ENCODE measurements at regions not wholly inside any gene's neighbourhood (a gene's known extent, or its start where the extent isn't known, plus 50 kb on each side); places are given as distances from the start of the nearest gene placed in this dataset.
"Not testable (repeated sequence)": the region's sequence is repeated elsewhere in the genome, so short reads cannot be mapped to it uniquely, and the experiment has no call there.

DNA sequence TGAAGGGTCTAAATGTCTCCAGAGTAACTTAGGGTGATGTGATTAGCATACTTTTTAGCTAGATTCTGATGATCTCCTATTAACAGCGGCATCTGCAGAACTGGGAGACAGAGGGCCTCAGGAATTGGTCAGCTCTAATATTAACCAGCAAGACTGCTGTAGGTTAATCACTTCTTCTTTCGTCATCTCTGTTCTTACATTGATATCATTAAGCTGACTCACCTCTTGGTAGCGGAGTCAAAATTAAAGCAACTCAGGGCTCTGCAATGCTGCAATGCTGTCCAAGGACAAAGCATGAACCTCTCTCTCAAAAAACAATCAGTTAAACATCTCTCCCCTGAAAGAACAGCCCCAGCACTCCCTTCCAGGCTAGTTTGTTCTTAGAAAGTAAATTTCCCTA, 57.5 kb upstream of the TRA2B start:
- peak; percentile 60 for DNase-seq

DNA sequence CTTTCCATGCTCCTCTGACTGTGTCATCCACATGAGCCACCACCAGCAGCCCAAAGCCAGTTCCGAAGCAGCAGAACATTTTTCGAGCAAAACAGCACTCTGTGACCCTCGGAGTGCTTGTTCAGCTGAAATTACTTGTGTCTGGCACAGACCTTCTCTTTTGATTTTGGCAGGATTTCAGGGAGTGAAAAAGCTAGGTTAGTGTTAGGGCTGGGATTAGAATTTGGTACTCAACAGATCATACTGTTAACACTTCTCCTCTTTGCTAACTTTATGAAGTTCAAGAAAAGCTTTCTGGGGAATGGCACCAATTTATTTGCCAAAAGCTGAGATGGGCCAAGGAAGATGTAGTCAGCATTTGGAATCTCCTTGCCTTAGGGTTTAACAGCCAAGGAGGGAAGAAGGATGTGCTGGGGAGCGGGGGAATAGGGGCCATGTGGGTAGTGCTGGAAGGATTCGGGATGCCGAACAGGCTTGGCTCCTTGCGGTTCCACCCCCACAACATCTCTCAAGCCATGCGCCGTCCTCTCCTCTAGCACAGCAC, 55.1 kb upstream of the TRA2B start:
- DNase-seq = peak; percentile 50

DNA sequence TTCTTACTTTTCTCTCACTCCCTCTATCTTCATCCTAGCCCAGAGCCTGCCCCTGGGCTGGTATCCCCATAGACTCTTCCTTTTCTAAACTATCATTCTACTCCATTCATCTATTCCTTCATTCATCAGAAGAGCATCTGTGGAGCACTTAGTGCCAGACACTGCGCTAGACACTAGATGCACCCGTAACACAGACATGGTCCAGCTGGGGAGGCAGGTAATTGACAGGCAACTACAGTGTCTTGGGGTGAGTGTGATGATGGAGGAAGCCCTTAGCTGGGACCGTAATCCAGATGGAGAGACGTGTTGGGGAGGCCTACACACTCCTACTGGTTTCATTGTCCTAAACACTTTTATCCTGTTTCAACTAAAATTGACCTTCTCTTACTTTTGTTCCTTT, 53.2 kb upstream of the TRA2B start:
- DNase-seq = not testable (repeated sequence)

DNA sequence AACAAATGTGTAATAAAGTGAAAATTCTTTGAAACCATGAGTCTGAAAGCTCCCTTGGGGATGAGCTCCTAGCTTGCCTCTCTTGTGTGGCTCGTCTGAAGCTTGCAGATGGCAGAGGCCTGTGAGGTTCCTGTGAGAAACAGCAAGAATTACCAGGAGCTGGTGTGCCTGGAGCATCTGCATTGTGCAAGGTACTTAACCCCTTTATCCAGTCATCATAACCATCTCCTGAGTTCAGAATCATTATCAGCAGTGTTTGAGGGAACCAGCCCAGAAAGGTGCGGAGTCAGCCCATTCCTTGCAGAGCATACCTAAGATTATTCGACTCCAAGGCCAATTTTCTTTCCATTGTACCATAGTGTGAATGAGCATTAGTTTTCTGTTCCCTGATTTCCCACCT, 51.7 kb upstream of the TRA2B start:
- no peak for DNase-seq

DNA sequence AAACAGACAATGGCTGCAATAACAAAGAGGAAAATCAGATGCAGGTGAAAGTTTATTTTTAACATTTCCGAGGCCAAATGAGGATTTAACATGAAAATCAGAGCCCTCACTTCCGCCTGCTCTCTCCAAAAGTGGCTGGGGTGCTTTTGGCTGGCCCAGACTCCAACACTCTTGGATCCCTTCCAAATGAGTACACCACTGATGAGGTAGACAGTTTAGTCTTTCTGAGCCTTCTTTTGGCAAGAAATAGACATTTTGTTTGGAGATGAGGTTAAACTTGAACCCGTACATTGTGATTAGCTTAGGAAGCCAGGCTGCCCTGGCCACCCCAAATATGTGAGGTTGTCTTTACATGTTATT, 51.0 kb upstream of the TRA2B start:
- DNase-seq = no peak

DNA sequence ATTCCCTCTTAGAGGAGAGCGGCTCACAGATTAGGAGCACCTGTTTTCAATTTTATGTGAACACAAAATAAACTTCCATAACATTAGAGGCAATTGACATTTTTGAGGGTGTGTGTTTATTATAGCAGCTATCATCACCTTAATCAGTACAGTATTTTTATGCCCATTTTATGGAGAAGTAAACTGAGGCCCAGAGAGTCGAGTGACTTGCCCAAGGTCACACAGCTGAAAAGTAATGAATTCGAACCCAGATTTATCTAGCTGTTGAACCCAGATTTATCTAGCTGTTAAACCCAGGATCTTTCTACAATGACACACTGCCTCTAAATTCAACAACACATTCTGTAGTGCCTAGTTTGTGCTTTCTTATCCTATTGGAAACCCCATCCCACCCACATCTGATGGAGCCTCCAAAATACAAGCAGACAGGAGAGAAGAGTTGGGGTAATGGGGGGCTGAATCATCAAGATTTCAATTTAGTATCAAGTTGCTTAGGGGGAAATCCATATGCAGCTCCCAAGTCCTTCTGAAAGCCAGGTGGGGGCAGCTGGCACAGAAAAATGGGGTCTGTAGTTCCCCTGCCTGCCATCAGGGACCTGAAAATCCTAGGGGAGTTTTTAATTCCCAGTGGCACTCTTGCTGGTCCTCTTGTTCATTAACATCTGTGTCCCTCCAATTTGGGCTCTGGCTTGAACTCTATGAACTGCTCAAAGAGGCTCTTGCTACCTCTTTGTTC, 50.4 kb upstream of the TRA2B start:
- DNase-seq = no peak

Measured in EL (cell line).